ENCODE measurements at regions not wholly inside any gene's neighbourhood (a gene's known extent, or its start where the extent isn't known, plus 50 kb on each side); places are given as distances from the start of the nearest gene placed in this dataset.

GRCh38 chr4:13081830-13082229 is 402.3 kb downstream of the RAB28 start:
- no peaks in the 10 kb centered on the region for H3K27me3 ChIP-seq (ENCODE audit: control insufficient read depth, insufficient read depth, low read length)
- no peaks in the 10 kb centered on the region for H3K9me3 ChIP-seq (ENCODE audit: control insufficient read depth, low read depth, low read length)

DNA sequence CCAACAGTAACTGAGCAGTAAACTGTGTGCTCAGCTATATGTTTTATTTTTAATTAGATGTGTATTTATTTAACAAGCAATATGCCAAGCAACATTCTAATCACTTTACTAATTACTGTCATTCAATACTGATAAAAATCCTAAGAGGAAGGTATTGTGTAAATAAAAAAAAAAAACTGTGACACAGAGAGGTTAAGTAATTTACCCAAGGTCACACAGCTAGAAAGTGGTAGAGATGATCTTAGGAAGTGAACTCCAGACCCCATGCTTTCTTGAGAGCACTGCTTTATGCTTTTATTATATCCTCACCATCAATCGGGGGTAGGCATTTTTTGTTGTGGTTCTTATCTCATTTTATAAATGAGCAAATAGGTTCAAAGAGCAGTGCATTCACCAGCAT is 417.1 kb downstream of the RAB28 start:
- H3K27ac ChIP-seq (ENCODE audit: low read length), result no peak overlapping the region
- H3K4me1 ChIP-seq (ENCODE audit: control insufficient read depth, insufficient read depth, low read length), result no peaks in the 10 kb centered on the region
- H3K4me3 ChIP-seq (ENCODE audit: low read length), result no peak overlapping the region
- H3K9me3 ChIP-seq (ENCODE audit: control insufficient read depth, low read depth, low read length), result peaks cover 2% of the 10 kb centered on the region
- DNase-seq, result no peak
- H3K36me3 ChIP-seq (ENCODE audit: control insufficient read depth, insufficient read depth, low read length), result no peaks in the 10 kb centered on the region
- no peaks in the 10 kb centered on the region for H3K27me3 ChIP-seq (ENCODE audit: control insufficient read depth, insufficient read depth, low read length)
- WGBS (ENCODE audit: insufficient coverage, low lambda C conversion rate), result no CpG with 5 or more reads among the region's 1 CpG

More at GRCh38 chr4:13081830-13082229, 402.3 kb downstream of the RAB28 start:
- Histone ChIP-seq H3K27ac (ENCODE audit: low read length) (no peak overlapping the region), H3K4me1 (ENCODE audit: control insufficient read depth, insufficient read depth, low read length) (no peaks in the 10 kb centered on the region), H3K4me3 (ENCODE audit: low read length) (no peak overlapping the region), H3K36me3 (ENCODE audit: control insufficient read depth, insufficient read depth, low read length) (no peaks in the 10 kb centered on the region)
- DNase-seq, result no peak

GRCh38 chr4:13059019-13059418 is 425.1 kb downstream of the RAB28 start:
- no peak overlapping the region for H3K4me3 ChIP-seq (ENCODE audit: low read length)
- H3K27me3 ChIP-seq (ENCODE audit: control insufficient read depth, insufficient read depth, low read length), result no peaks in the 10 kb centered on the region
- no CpG with 5 or more reads among the region's 4 CpGs for WGBS (ENCODE audit: insufficient coverage, low lambda C conversion rate)
- no peak overlapping the region for H3K27ac ChIP-seq (ENCODE audit: low read length)
- no peak for DNase-seq
- no peaks in the 10 kb centered on the region for H3K9me3 ChIP-seq (ENCODE audit: control insufficient read depth, low read depth, low read length)
- peaks cover 5% of the 10 kb centered on the region for H3K4me1 ChIP-seq (ENCODE audit: control insufficient read depth, insufficient read depth, low read length)
- H3K36me3 ChIP-seq (ENCODE audit: control insufficient read depth, insufficient read depth, low read length), result no peaks in the 10 kb centered on the region

GRCh38 chr4:13056630-13057189 is 427.4 kb downstream of the RAB28 start:
- Histone ChIP-seq H3K27me3 (ENCODE audit: control insufficient read depth, insufficient read depth, low read length) (no peaks in the 10 kb centered on the region), H3K4me1 (ENCODE audit: control insufficient read depth, insufficient read depth, low read length) (peaks cover 5% of the 10 kb centered on the region), H3K27ac (ENCODE audit: low read length) (no peak overlapping the region), H3K36me3 (ENCODE audit: control insufficient read depth, insufficient read depth, low read length) (no peaks in the 10 kb centered on the region), H3K4me3 (ENCODE audit: low read length) (no peak overlapping the region), H3K9me3 (ENCODE audit: control insufficient read depth, low read depth, low read length) (no peaks in the 10 kb centered on the region)
- no CpG with 5 or more reads among the region's 4 CpGs for WGBS (ENCODE audit: insufficient coverage, low lambda C conversion rate)
- no peak for DNase-seq

GRCh38 chr4:13054420-13054970 is 429.6 kb downstream of the RAB28 start:
- WGBS (ENCODE audit: insufficient coverage, low lambda C conversion rate), result 75% methylated on average over 1 of the region's 3 CpGs
- H3K4me3 ChIP-seq (ENCODE audit: low read length), result no peak overlapping the region
- DNase-seq, result no peak

GRCh38 chr4:13047591-13047990 is 436.5 kb downstream of the RAB28 start:
- no CpG with 5 or more reads among the region's 4 CpGs for WGBS (ENCODE audit: insufficient coverage, low lambda C conversion rate)
- H3K9me3 ChIP-seq (ENCODE audit: control insufficient read depth, low read depth, low read length), result peaks cover 5% of the 10 kb centered on the region
- no peaks in the 10 kb centered on the region for H3K36me3 ChIP-seq (ENCODE audit: control insufficient read depth, insufficient read depth, low read length)
- H3K27me3 ChIP-seq (ENCODE audit: control insufficient read depth, insufficient read depth, low read length), result no peaks in the 10 kb centered on the region
- H3K4me1 ChIP-seq (ENCODE audit: control insufficient read depth, insufficient read depth, low read length), result no peaks in the 10 kb centered on the region
- no peak overlapping the region for H3K4me3 ChIP-seq (ENCODE audit: low read length)
- DNase-seq, result no peak
- H3K27ac ChIP-seq (ENCODE audit: low read length), result no peak overlapping the region

More at GRCh38 chr4:13054420-13054970, 429.6 kb downstream of the RAB28 start:
- no peaks in the 10 kb centered on the region for H3K27me3 ChIP-seq (ENCODE audit: control insufficient read depth, insufficient read depth, low read length)
- no peaks in the 10 kb centered on the region for H3K36me3 ChIP-seq (ENCODE audit: control insufficient read depth, insufficient read depth, low read length)
- H3K9me3 ChIP-seq (ENCODE audit: control insufficient read depth, low read depth, low read length), result no peaks in the 10 kb centered on the region
- no peak overlapping the region for H3K27ac ChIP-seq (ENCODE audit: low read length)
- H3K4me1 ChIP-seq (ENCODE audit: control insufficient read depth, insufficient read depth, low read length), result peaks cover 5% of the 10 kb centered on the region

- Histone ChIP-seq H3K9me3 (ENCODE audit: control insufficient read depth, low read depth, low read length) (no peaks in the 10 kb centered on the region), H3K27ac (ENCODE audit: low read length) (no peak overlapping the region), H3K4me3 (ENCODE audit: low read length) (no peak overlapping the region), H3K27me3 (ENCODE audit: control insufficient read depth, insufficient read depth, low read length) (no peaks in the 10 kb centered on the region), H3K4me1 (ENCODE audit: control insufficient read depth, insufficient read depth, low read length) (no peaks in the 10 kb centered on the region), H3K36me3 (ENCODE audit: control insufficient read depth, insufficient read depth, low read length) (no peaks in the 10 kb centered on the region)
- WGBS (ENCODE audit: insufficient coverage, low lambda C conversion rate), result 89% methylated on average over 3 of the region's 3 CpGs
- DNase-seq, result no peak
Measured at GRCh38 chr4:13036841-13037240, 447.3 kb downstream of the RAB28 start.

DNA sequence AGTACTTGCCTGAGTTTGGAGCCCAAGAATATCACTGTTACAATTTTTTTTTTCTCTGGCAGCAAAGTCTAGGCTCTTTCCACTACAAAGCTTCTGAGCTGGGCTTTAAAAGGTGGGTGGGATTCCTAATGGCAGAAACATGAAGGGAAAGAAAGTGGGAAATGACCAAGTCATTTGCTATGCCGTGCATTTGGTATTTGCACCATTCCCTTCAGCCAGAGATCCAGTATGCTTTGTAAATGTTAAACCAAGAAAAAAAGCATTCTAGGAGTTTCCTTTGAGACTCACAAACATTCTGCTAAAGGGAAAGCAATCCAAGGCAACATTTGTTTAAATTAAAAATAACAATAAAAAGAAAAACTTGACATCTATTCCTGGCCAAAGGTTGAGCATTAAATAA is 451.2 kb downstream of the RAB28 start:
- no peak for DNase-seq
- H3K4me1 ChIP-seq (ENCODE audit: control insufficient read depth, insufficient read depth, low read length), result no peaks in the 10 kb centered on the region
- H3K36me3 ChIP-seq (ENCODE audit: control insufficient read depth, insufficient read depth, low read length), result no peaks in the 10 kb centered on the region
- H3K27me3 ChIP-seq (ENCODE audit: control insufficient read depth, insufficient read depth, low read length), result no peaks in the 10 kb centered on the region
- no peaks in the 10 kb centered on the region for H3K9me3 ChIP-seq (ENCODE audit: control insufficient read depth, low read depth, low read length)
- 100% methylated on average over 1 of the region's 1 CpG for WGBS (ENCODE audit: insufficient coverage, low lambda C conversion rate)
- no peak overlapping the region for H3K27ac ChIP-seq (ENCODE audit: low read length)
- no peak overlapping the region for H3K4me3 ChIP-seq (ENCODE audit: low read length)

DNA sequence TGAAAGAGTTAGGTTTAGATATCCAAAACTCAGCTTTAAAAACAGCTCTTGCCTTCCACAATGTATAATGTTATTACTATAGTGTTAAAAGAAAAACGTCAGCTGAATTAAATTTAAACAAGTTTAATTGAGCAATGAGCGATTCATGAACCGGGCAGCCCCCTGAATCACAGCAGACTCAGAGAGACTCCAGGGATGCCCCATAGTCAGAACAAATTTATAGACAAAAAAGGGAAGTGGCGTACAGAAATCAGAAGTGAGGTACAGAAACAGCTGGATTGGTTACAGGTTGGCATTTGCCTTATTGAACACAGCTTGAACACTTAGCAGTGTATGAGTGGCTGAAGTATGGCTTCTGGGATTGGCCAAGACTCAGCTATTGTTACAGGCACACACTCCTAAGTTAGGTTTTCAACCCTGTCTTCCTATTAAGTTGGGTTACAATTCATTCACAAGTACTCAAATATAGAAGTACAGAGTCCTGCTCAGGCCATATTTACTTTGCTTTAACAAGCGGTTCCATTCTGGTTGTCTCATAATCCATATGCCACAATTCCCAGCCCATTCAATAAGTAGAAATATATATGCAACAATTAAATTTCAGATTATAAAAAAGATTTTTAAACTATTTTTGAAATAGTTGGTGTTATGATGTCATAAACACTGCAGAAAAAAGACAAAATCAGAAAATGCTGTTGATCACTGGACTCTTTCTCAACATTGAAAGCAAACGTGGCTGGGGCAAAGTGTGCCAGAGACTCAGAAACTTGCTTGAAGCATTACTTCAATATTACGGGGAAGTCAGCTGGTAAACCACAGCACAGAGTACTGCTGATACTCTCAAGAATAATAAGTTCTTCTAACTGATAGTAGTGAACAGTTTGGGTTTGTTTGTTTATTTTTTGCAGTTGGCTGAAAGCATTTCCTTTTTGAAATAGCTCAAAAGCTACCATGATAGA is 459.7 kb downstream of the RAB28 start:
- Histone ChIP-seq H3K9me3 (ENCODE audit: control insufficient read depth, low read depth, low read length) (no peaks in the 10 kb centered on the region), H3K36me3 (ENCODE audit: control insufficient read depth, insufficient read depth, low read length) (no peaks in the 10 kb centered on the region), H3K4me1 (ENCODE audit: control insufficient read depth, insufficient read depth, low read length) (no peaks in the 10 kb centered on the region), H3K27ac (ENCODE audit: low read length) (no peak overlapping the region), H3K4me3 (ENCODE audit: low read length) (no peak overlapping the region), H3K27me3 (ENCODE audit: control insufficient read depth, insufficient read depth, low read length) (no peaks in the 10 kb centered on the region)
- no peak for DNase-seq
- 90% methylated on average over 5 of the region's 7 CpGs for WGBS (ENCODE audit: insufficient coverage, low lambda C conversion rate)

DNA sequence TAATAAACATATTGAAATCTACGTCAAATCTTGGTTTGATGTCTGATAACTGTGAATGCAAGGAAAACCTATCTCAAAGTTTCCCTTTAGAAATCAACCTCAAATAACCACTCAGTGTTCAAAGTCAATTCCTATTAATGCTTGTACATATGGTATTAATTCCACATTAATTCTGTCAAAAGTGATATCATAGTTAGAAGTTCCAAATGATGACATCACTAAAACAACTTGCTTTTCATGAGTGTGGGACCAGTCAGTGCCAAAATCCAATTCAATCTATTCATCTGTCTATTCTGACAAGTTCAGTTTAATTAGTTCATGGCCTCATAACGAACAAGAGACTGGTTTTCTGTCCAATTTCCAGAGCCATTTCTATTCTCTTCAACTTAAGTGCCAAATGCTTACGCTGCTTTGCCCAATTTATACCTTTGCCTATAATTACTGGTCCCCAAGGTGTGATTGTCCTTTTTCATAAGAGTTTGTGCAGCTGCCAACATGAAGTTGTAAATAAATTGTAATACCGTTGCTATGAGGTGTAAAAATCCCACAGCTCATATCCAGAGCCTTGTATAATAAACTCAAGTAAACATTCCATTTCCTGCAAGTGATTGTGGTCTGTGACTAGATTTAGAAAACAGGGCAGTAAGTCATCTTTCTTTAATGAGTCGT is 476.2 kb downstream of the RAB28 start:
- Histone ChIP-seq H3K4me3 (ENCODE audit: low read length) (no peak overlapping the region), H3K27ac (ENCODE audit: low read length) (no peak overlapping the region), H3K36me3 (ENCODE audit: control insufficient read depth, insufficient read depth, low read length) (no peaks in the 10 kb centered on the region), H3K27me3 (ENCODE audit: control insufficient read depth, insufficient read depth, low read length) (no peaks in the 10 kb centered on the region), H3K9me3 (ENCODE audit: control insufficient read depth, low read depth, low read length) (no peaks in the 10 kb centered on the region), H3K4me1 (ENCODE audit: control insufficient read depth, insufficient read depth, low read length) (no peaks in the 10 kb centered on the region)
- DNase-seq, result no peak
- WGBS (ENCODE audit: insufficient coverage, low lambda C conversion rate), result 100% methylated on average over 1 of the region's 5 CpGs
